GM19397 (cell line): ENCODE measurements at regions not wholly inside any gene's neighbourhood (a gene's known extent, or its start where the extent isn't known, plus 50 kb on each side); places are given as distances from the start of the nearest gene placed in this dataset.

Source experiments
- ATAC-seq: cut with Tn5 transposase; IDR thresholded peaks from one replicate; pipeline ENCODE4 v1.9.1; 2021; ENCODE audit warnings: mild to moderate bottlenecking, moderate library complexity; ENCODE audit not compliant: unreplicated experiment

- no peak for ATAC-seq
Observed at GRCh38 chr20:40329321-40329720, 359.7 kb downstream of the MAFB start.

- no peak for ATAC-seq
Observed at GRCh38 chr20:40326784-40327183, 362.3 kb downstream of the MAFB start.

GRCh38 chr20:40325006-40325568 lies 363.9 kb downstream of the MAFB start:
- ATAC-seq, result no peak

- no peak for ATAC-seq
Observed at GRCh38 chr20:40323361-40323794, 365.7 kb downstream of the MAFB start.

- ATAC-seq, result no peak
Observed at GRCh38 chr20:40322941-40323340, 366.1 kb downstream of the MAFB start.

- no peak for ATAC-seq
Observed at GRCh38 chr20:40320517-40321011, 368.5 kb downstream of the MAFB start.

- ATAC-seq, result no peak
Observed at GRCh38 chr20:40319741-40320516, 369.1 kb downstream of the MAFB start.

- ATAC-seq, result no peak
Observed at GRCh38 chr20:40319056-40319455, 370.0 kb downstream of the MAFB start.

- no peak for ATAC-seq
Observed at GRCh38 chr20:40317156-40317790, 371.8 kb downstream of the MAFB start.

GRCh38 chr20:40314278-40314677 lies 374.8 kb downstream of the MAFB start:
- ATAC-seq, result no peak

- ATAC-seq, result no peak
Observed at GRCh38 chr20:40313730-40314129, 375.3 kb downstream of the MAFB start.

- ATAC-seq, result no peak
Observed at GRCh38 chr20:40309731-40310130, 379.3 kb downstream of the MAFB start.

GRCh38 chr20:40307997-40308396 lies 381.0 kb downstream of the MAFB start:
- no peak for ATAC-seq

GRCh38 chr20:40307268-40307667 lies 381.8 kb downstream of the MAFB start:
- no peak for ATAC-seq

- no peak for ATAC-seq
Observed at GRCh38 chr20:40305303-40305702, 383.7 kb downstream of the MAFB start.

- ATAC-seq, result no peak
Observed at GRCh38 chr20:40304119-40304613, 384.9 kb downstream of the MAFB start.

- ATAC-seq, result no peak
Observed at GRCh38 chr20:40294747-40295146, 394.3 kb downstream of the MAFB start.

- ATAC-seq, result no peak
Observed at GRCh38 chr20:40294175-40294574, 394.9 kb downstream of the MAFB start.

- ATAC-seq, result no peak
Observed at GRCh38 chr20:40293740-40294139, 395.3 kb downstream of the MAFB start.

GRCh38 chr20:40291493-40292135 lies 397.4 kb downstream of the MAFB start:
- ATAC-seq, result no peak

- no peak for ATAC-seq
Observed at GRCh38 chr20:40287683-40288082, 401.4 kb downstream of the MAFB start.
